SU-DHL-6 (cell line): ENCODE measurements at regions not wholly inside any gene's neighbourhood (a gene's known extent, or its start where the extent isn't known, plus 50 kb on each side); places are given as distances from the start of the nearest gene placed in this dataset.
"Not testable (repeated sequence)": the region's sequence is repeated elsewhere in the genome, so short reads cannot be mapped to it uniquely, and the experiment has no call there.

Experiments
- H2AFZ ChIP-seq: fragments of 200-600 bp; sonication (generic); 2 replicates; pipeline ENCODE4 v1.6.1; 2014; ENCODE audit warnings: low read depth, mild to moderate bottlenecking, moderate library complexity, mixed read lengths, antibody characterized with exemption, low read length; ENCODE audit not compliant: severe bottlenecking
- H3F3A ChIP-seq: fragments of 200-600 bp; shearing (Covaris generic); 2 replicates; pipeline ENCODE4 v1.6.0; 2016; ENCODE audit warnings: antibody characterized with exemption, mild to moderate bottlenecking; ENCODE audit not compliant: insufficient read depth
- H3K27ac ChIP-seq: fragments of 200-600 bp; sonication (generic); 2 replicates; pipeline ENCODE4 v1.5.1; 2016; ENCODE audit warnings: low read depth, mild to moderate bottlenecking, low read length, moderate library complexity, mixed read lengths
- H3K27me3 ChIP-seq: fragments of 200-600 bp; sonication (generic), shearing (Covaris generic); 2 replicates; pipeline ENCODE4 v1.6.0; 2014; ENCODE audit warnings: mild to moderate bottlenecking, low read length
- H3K36me3 ChIP-seq: fragments of 200-600 bp; sonication (generic); 2 replicates; pipeline ENCODE4 v1.6.1; 2014; ENCODE audit warnings: mild to moderate bottlenecking, low read length, mixed read lengths
- H3K4me2 ChIP-seq: fragments of 300-600, 200-600 bp; shearing (Covaris generic), sonication (generic); 2 replicates; pipeline ENCODE4 v1.6.0; 2014; ENCODE audit warnings: low read length, low read depth, mild to moderate bottlenecking; ENCODE audit not compliant: poor library complexity, severe bottlenecking
- H3K4me3 ChIP-seq: fragments of 200-600 bp; sonication (generic); 2 replicates; pipeline ENCODE4 v1.5.1; 2014; ENCODE audit warnings: antibody characterized with exemption, low read length, mild to moderate bottlenecking, mixed read lengths; ENCODE audit not compliant: insufficient read depth, poor library complexity, severe bottlenecking
- H3K79me2 ChIP-seq: fragments of 200-600 bp; sonication (generic); 2 replicates; pipeline ENCODE4 v1.6.1; 2014; ENCODE audit warnings: mild to moderate bottlenecking, low read length, moderate library complexity; ENCODE audit not compliant: insufficient read depth
- H3K9ac ChIP-seq: fragments of 200-600 bp; sonication (generic); 2 replicates; pipeline ENCODE4 v1.7.0; 2014; ENCODE audit warnings: mild to moderate bottlenecking, low read length
- H3K9me2 ChIP-seq: fragments of 200-600 bp; sonication (generic); replicated peaks from 2 replicates; pipeline ENCODE4 v1.6.1; 2014; ENCODE audit warnings: low read length; ENCODE audit not compliant: insufficient read depth
- H3K9me3 ChIP-seq: fragments of 200-600 bp; sonication (generic); 2 replicates; pipeline ENCODE4 v1.6.1; 2014; ENCODE audit warnings: low read length, mixed read lengths; ENCODE audit not compliant: insufficient read depth
- H4K20me1 ChIP-seq: fragments of 200-600 bp; sonication (generic); 2 replicates; pipeline ENCODE4 v1.6.1; 2014; ENCODE audit warnings: low read depth, mild to moderate bottlenecking, antibody characterized with exemption, low read length, moderate library complexity, mixed read lengths
- EZH2phosphoT487 ChIP-seq: fragments of 200-600 bp; sonication (generic), shearing (Covaris generic); conservative IDR thresholded peaks from 2 replicates; pipeline ENCODE4 v1.6.1; 2018; ENCODE audit warnings: mild to moderate bottlenecking, antibody characterized with exemption, low read length, moderate library complexity, mixed read lengths
- TF ChIP-seq, protein P1 (sequence below): fragments of 200-600 bp; sonication (generic); IDR thresholded peaks from one replicate; pipeline ENCODE4 v1.5.1; 2017; ENCODE audit warnings: antibody characterized with exemption, mild to moderate bottlenecking, low read length, moderate library complexity; ENCODE audit not compliant: insufficient read depth, poor library complexity, severe bottlenecking

- H3K27me3 ChIP-seq: no peaks in the 10 kb centered on the region
- H3K9me2 ChIP-seq: no peaks in the 10 kb centered on the region
- H2AFZ ChIP-seq: no peak overlapping the region
Measured at GRCh38 chr7:152931633-152932032, 172.1 kb downstream of the ACTR3B start.

DNA sequence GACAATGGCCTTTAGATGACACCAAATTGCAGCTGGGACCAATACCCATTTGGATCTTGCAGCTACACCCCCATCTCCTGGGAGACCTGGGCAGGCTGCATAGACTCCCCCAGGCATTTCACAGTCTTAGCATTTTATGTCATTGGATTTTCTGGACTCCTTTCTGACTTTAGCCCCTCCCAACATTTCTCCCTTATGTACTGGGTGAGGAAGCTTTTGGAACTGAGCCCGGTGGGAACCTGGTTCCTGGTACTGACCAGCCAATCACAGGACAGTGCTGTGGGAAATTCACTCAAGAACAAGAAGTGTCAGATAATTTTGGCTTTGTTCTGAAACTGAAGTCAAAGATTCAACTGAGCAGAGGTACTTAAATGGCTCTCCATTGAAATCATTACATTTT lies 177.7 kb downstream of the ACTR3B start:
- Histone ChIP-seq H3K79me2 (no peaks in the 10 kb centered on the region), H3K4me3 (no peak overlapping the region), H3K36me3 (no peaks in the 10 kb centered on the region), H4K20me1 (no peaks in the 10 kb centered on the region), H3F3A (no peaks in the 10 kb centered on the region), H3K9me2 (no peaks in the 10 kb centered on the region), H3K9me3 (no peaks in the 10 kb centered on the region), H3K27me3 (no peaks in the 10 kb centered on the region), H3K27ac (no peak overlapping the region), H3K4me2 (no peak overlapping the region), H3K9ac (no peak overlapping the region), H2AFZ (no peak overlapping the region)
- TF ChIP-seq, protein P1, sequence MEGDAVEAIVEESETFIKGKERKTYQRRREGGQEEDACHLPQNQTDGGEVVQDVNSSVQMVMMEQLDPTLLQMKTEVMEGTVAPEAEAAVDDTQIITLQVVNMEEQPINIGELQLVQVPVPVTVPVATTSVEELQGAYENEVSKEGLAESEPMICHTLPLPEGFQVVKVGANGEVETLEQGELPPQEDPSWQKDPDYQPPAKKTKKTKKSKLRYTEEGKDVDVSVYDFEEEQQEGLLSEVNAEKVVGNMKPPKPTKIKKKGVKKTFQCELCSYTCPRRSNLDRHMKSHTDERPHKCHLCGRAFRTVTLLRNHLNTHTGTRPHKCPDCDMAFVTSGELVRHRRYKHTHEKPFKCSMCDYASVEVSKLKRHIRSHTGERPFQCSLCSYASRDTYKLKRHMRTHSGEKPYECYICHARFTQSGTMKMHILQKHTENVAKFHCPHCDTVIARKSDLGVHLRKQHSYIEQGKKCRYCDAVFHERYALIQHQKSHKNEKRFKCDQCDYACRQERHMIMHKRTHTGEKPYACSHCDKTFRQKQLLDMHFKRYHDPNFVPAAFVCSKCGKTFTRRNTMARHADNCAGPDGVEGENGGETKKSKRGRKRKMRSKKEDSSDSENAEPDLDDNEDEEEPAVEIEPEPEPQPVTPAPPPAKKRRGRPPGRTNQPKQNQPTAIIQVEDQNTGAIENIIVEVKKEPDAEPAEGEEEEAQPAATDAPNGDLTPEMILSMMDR: no peak
- TF ChIP-seq EZH2phosphoT487: no peak

More at GRCh38 chr7:152931633-152932032, 172.1 kb downstream of the ACTR3B start:
- TF ChIP-seq, protein P1: no peak
- TF ChIP-seq EZH2phosphoT487: no peak
- no peaks in the 10 kb centered on the region for H3K36me3 ChIP-seq
- H3K9me3 ChIP-seq: no peaks in the 10 kb centered on the region
- H3K4me3 ChIP-seq: no peak overlapping the region
- H3K27ac ChIP-seq: no peak overlapping the region
- no peak overlapping the region for H3K4me2 ChIP-seq
- H4K20me1 ChIP-seq: no peaks in the 10 kb centered on the region
- H3K79me2 ChIP-seq: no peaks in the 10 kb centered on the region
- no peak overlapping the region for H3K9ac ChIP-seq
- H3F3A ChIP-seq: no peaks in the 10 kb centered on the region

DNA sequence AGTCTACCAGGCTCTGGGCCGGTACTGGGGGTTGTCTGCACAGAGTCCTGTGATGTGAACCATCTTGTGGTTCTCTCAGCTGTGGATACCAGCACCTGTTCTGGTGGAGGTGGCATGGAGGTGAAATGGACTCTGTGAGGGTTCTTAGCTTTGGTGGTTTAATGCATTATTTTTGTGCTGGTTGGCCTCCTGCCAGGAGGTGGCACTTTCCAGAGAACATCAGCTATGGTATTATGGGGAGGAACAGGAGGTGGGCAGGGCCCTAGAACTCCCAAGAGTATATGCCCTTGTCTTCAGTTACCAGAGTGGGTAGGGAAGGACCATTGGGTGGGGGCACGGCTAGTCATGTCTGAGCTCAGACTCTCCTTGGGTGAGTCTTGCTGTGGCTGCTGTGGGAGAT lies 187.1 kb downstream of the ACTR3B start:
- H3K27me3 ChIP-seq: not testable (repeated sequence)

DNA sequence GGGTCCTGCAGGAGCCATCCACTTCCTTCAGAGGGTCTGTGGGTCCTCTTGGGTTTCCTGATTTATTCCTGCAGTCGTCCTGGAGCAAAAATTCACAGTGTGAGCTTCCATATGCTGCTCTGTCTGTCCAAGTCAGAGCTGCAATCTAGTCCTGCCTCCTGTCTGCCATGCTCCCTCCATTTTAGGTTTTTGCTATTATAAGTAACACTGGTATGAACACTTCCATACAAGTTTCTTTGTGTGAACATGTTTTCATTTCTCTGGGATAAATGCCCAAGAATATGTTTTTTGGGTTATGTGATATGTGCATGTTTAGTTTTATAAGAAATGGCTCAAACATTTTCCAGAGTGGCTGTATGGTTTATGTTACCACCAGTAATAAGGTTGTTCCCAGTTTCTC lies 188.1 kb downstream of the ACTR3B start:
- Histone ChIP-seq H3K4me3 (no peak overlapping the region), H3K9me2 (no peaks in the 10 kb centered on the region; the same call in 1 of the 2 replicates), H3K9ac (no peak overlapping the region), H3K27ac (no peak overlapping the region), H3K4me2 (no peak overlapping the region), H3F3A (no peaks in the 10 kb centered on the region), H3K36me3 (no peaks in the 10 kb centered on the region), H4K20me1 (no peaks in the 10 kb centered on the region), H3K79me2 (no peaks in the 10 kb centered on the region), H3K27me3 (no peaks in the 10 kb centered on the region), H3K9me3 (no peaks in the 10 kb centered on the region), H2AFZ (no peak overlapping the region)
- TF ChIP-seq, protein P1: no peak
- TF ChIP-seq EZH2phosphoT487: no peak

More for the DNA sequence above, 187.1 kb downstream of the ACTR3B start:
- not testable (repeated sequence) for H3K27ac ChIP-seq, H3K9me2 ChIP-seq, H4K20me1 ChIP-seq, H3K9me3 ChIP-seq, H3K9ac ChIP-seq, H3K79me2 ChIP-seq, H3K4me3 ChIP-seq, H3K4me2 ChIP-seq, H3K36me3 ChIP-seq, H2AFZ ChIP-seq, H3F3A ChIP-seq
